Brain microvascular endothelial cell (primary cell): ENCODE measurements at regions not wholly inside any gene's neighbourhood (a gene's known extent, or its start where the extent isn't known, plus 50 kb on each side); places are given as distances from the start of the nearest gene placed in this dataset.
A peak's percentile ranks its signal among the peaks of the same experiment; 100 is the strongest.

ENCODE experiments used
- DNase-seq: peaks from one replicate; pipeline ENCODE4 v3.0.0-alpha.2; 2020
- H3K27ac ChIP-seq: fragments of 250-450 bp; sonication (Bioruptor Pico); 2 replicates; pipeline ENCODE4 v1.5.1; 2020; ENCODE audit warnings: mild to moderate bottlenecking, moderate library complexity
- H3K27me3 ChIP-seq: fragments of 250-450 bp; sonication (Bioruptor Pico); replicated peaks from 2 replicates; pipeline ENCODE4 v1.5.1; 2020; ENCODE audit warnings: mild to moderate bottlenecking
- H3K36me3 ChIP-seq: fragments of 250-450 bp; sonication (Bioruptor Pico); replicated peaks from 2 replicates; pipeline ENCODE4 v1.5.1; 2020; ENCODE audit warnings: mild to moderate bottlenecking
- H3K4me3 ChIP-seq: 2 replicates; pipeline ENCODE4 v1.5.1; 2011; ENCODE audit warnings: low read depth, mild to moderate bottlenecking, control low read depth, low read length, moderate library complexity
- in situ Hi-C: cut with HindIII; loops from 2 replicates; pipeline ENCODE4 v1.10.0; 2017; ENCODE audit warnings: low sequenced_read_pairs, low pct_ligation_motif_present
- TF ChIP-seq, protein P1 (sequence below): IDR thresholded peaks from 2 replicates; pipeline ENCODE4 v1.5.1; 2011; ENCODE audit warnings: low read depth, mild to moderate bottlenecking, moderate library complexity, low read length, control low read depth, inconsistent platforms; ENCODE audit errors: missing control alignments

DNA sequence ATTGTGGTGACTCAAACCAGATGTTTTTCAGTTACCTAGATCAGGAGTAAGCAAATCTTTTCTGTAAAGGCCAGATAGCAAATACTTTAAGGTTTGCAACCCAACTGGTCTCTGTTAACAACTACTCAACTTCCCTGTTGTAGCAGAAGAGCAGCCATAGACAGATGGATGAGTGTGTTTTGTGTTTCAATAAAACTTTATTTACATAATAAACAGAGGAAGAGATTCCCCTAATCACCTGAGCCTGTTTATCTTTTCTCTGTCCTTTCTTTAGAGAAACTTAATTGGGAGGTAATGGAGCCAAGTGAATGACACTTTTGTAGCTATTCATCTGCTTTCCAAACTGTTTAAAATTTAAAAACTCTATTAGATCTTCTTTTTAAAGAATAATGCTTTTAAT lies 365.1 kb downstream of the IPO8 start:
- in situ Hi-C loops = no loop called here
- Histone ChIP-seq H3K27ac (no peak overlapping the region), H3K4me3 (no peak overlapping the region), H3K36me3 (no peaks in the 10 kb centered on the region), H3K27me3 (no peaks in the 10 kb centered on the region)
- TF ChIP-seq, protein P1, sequence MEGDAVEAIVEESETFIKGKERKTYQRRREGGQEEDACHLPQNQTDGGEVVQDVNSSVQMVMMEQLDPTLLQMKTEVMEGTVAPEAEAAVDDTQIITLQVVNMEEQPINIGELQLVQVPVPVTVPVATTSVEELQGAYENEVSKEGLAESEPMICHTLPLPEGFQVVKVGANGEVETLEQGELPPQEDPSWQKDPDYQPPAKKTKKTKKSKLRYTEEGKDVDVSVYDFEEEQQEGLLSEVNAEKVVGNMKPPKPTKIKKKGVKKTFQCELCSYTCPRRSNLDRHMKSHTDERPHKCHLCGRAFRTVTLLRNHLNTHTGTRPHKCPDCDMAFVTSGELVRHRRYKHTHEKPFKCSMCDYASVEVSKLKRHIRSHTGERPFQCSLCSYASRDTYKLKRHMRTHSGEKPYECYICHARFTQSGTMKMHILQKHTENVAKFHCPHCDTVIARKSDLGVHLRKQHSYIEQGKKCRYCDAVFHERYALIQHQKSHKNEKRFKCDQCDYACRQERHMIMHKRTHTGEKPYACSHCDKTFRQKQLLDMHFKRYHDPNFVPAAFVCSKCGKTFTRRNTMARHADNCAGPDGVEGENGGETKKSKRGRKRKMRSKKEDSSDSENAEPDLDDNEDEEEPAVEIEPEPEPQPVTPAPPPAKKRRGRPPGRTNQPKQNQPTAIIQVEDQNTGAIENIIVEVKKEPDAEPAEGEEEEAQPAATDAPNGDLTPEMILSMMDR = no peak
- no peak for DNase-seq

DNA sequence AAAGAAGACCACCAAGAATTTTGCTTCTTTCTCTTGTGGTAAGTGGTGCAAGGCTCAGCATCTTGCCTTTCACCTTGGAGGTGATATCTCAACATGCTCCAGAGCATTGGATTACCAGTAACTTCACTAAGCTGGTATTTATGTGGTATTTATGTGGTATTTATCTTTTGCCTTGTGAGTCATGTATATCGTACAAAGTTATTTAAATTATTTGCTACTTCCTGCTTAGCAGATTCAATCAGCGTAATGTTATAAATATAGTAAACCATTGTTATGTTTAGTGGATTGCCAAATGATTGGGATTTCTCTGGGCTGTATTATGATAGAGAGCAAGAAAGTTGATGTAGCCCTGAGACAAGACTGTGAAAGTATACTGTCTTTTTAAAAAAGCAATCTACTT lies 366.4 kb downstream of the IPO8 start:
- Histone ChIP-seq H3K27ac (no peak overlapping the region), H3K4me3 (no peak overlapping the region), H3K27me3 (no peaks in the 10 kb centered on the region), H3K36me3 (no peaks in the 10 kb centered on the region)
- in situ Hi-C loops = no loop called here
- no peak for DNase-seq
- TF ChIP-seq, protein P1 = no peak

DNA sequence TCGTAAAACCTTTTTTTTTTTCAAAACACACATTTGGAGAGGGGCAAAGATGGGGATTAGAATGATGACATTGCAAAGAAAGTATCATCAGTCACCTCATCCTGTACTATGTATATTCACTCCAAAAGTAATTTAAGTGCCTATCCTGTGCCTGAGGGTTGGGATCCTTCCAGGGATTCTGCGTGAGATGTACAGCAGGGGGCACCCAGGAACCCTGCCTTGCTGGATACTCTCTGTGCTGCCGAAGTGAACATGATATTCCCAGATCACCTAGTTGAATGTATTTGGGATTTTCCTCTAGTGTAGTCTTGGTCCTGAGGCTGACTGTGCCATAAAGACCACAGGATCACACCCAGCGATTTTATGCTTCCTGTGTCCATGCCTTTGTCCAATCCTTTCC lies 372.7 kb downstream of the IPO8 start:
- no peaks in the 10 kb centered on the region for H3K27me3 ChIP-seq
- no peaks in the 10 kb centered on the region for H3K36me3 ChIP-seq
- no peak overlapping the region for H3K27ac ChIP-seq
- no peak overlapping the region for H3K4me3 ChIP-seq
- in situ Hi-C loops = no loop called here
- TF ChIP-seq, protein P1 = peak; percentile 21
- no peak for DNase-seq

DNA sequence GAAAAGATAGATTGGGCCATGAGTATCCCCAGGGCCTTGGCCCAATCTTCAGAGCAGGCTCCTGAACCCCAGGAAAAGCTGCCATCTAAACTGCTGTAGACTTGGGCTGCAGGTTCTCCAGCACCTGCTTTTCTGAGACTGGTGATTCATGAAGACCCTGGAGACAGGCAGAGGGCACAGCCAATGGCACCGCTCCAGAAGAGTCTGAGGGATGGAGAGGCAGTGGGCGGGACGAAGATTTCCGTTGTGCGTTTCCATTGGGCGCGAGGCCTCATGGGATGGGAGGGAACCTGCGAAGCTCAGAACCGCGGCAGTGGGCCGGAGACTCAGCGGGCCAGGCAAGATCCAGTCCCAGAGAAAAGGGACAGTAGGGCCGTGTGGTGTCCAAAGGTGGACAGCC lies 375.1 kb downstream of the IPO8 start:
- in situ Hi-C loops = no loop called here
- no peaks in the 10 kb centered on the region for H3K36me3 ChIP-seq
- H3K27me3 ChIP-seq = no peaks in the 10 kb centered on the region
- TF ChIP-seq, protein P1 = no peak
- H3K27ac ChIP-seq = no peak overlapping the region
- no peak overlapping the region for H3K4me3 ChIP-seq
- DNase-seq = no peak

DNA sequence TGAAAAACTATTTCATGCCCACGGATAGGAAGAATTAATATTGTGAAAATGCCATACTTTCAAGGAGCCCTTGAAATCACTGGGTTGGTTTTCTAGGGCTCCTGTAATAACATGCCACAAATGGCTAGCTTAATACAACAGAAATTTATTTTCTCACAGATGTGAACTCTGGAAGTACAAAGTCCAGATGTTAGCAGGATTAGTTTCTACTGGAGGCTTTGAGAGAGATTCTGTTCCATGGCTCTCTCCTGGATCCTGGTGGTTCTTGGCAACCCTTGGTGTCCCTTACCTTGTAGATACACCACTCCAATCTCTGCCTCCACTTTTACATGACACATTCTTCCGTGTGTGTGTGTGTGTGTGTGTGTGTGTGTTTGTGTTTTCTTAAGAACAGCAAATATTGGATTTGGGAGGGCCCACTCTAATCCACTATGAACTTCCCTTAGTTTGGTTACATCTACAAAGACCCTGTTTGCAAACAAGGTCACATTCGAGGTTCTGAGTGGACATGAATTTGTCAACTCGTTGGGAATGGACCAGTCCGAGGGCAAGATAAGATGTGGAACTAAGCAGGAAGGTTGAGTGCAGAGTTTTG lies 381.1 kb downstream of the IPO8 start:
- H3K4me3 ChIP-seq = no peak overlapping the region
- in situ Hi-C loops = no loop called here
- TF ChIP-seq, protein P1 = no peak
- no peaks in the 10 kb centered on the region for H3K36me3 ChIP-seq
- H3K27me3 ChIP-seq = no peaks in the 10 kb centered on the region
- no peak for DNase-seq
- no peak overlapping the region for H3K27ac ChIP-seq
